A673 (cell line): ENCODE measurements at regions not wholly inside any gene's neighbourhood (a gene's known extent, or its start where the extent isn't known, plus 50 kb on each side); places are given as distances from the start of the nearest gene placed in this dataset.
"Not testable (repeated sequence)": the region's sequence is repeated elsewhere in the genome, so short reads cannot be mapped to it uniquely, and the experiment has no call there.

ENCODE experiments used
- BruUV-seq: library from RNA; stranded (reverse); fragments of 400-500 nt; replicated peaks from 2 replicates; lab custom pipeline; 2021; lab: Mats Ljungman, UMichigan
- CTCF ChIA-PET: fragments of 300-600 bp; sonication (Branson Sonifier 250); formaldehyde crosslinking; loops from one replicate; lab custom pipeline; 2022; ENCODE audit warnings: antibody characterized with exemption; lab: Charles Lee
- POLR2A ChIA-PET: fragments of 300-600 bp; sonication (Branson Sonifier 250); formaldehyde crosslinking; loops from one replicate; lab custom pipeline; 2022; ENCODE audit warnings: antibody characterized with exemption; ENCODE audit not compliant: low non-redundant PET; lab: Charles Lee
- DNase-seq: peaks from one replicate; pipeline ENCODE4 v3.0.0-alpha.2; 2015; ENCODE audit warnings: low spot score
- H3K27ac ChIP-seq: fragments of 200-600 bp; sonication (generic); 2 replicates; pipeline ENCODE4 v1.5.1; 2016; ENCODE audit warnings: mixed run types, low read depth, mild to moderate bottlenecking, mixed read lengths, antibody characterized with exemption, low read length; ENCODE audit not compliant: poor library complexity, severe bottlenecking
- H3K27me3 ChIP-seq: fragments of 200-600 bp; sonication (generic); replicated peaks from 2 replicates; pipeline ENCODE4 v1.6.1; 2017; ENCODE audit warnings: mixed run types, low read depth, mild to moderate bottlenecking, mixed read lengths, antibody characterized with exemption, low read length; ENCODE audit not compliant: insufficient read depth, poor library complexity
- H3K36me3 ChIP-seq: fragments of 200-600 bp; sonication (generic); 2 replicates; pipeline ENCODE4 v1.6.1; 2016; ENCODE audit warnings: mixed run types, mild to moderate bottlenecking, mixed read lengths, antibody characterized with exemption, low read length; ENCODE audit not compliant: insufficient read depth, poor library complexity, severe bottlenecking
- H3K4me1 ChIP-seq: fragments of 200-600 bp; sonication (generic); 2 replicates; pipeline ENCODE4 v1.6.1; 2017; ENCODE audit warnings: mixed run types, mild to moderate bottlenecking, mixed read lengths, antibody characterized with exemption, low read length; ENCODE audit not compliant: insufficient read depth, poor library complexity, severe bottlenecking
- H3K4me3 ChIP-seq: fragments of 200-600 bp; sonication (generic); 2 replicates; pipeline ENCODE4 v1.5.1; 2016; ENCODE audit warnings: low read depth, mixed run types, mild to moderate bottlenecking, mixed read lengths, low read length; ENCODE audit not compliant: poor library complexity, severe bottlenecking
- H3K9me3 ChIP-seq: fragments of 200-600 bp; sonication (generic); 2 replicates; pipeline ENCODE4 v1.6.1; 2016; ENCODE audit warnings: mixed run types, low read depth, mild to moderate bottlenecking, mixed read lengths, antibody characterized with exemption, low read length; ENCODE audit not compliant: poor library complexity, severe bottlenecking
- CTCF ChIP-seq: fragments of 300-800, 200-600 bp; sonication (generic); conservative IDR thresholded peaks from 2 replicates; pipeline ENCODE4 v1.5.1; 2017; ENCODE audit warnings: low read depth, mild to moderate bottlenecking, antibody characterized with exemption, low read length, moderate library complexity, mixed read lengths
- EZH2 ChIP-seq: fragments of 200-600 bp; sonication (generic); IDR thresholded peaks from 2 replicates; pipeline ENCODE4 v1.6.1; 2017; ENCODE audit warnings: borderline replicate concordance, low read depth, mild to moderate bottlenecking, mixed read lengths, antibody characterized with exemption, low read length; ENCODE audit not compliant: poor library complexity, severe bottlenecking
- intact Hi-C: fragments of 100-400 bp; cut with micrococcal nuclease; formaldehyde crosslinking; loops from one replicate; pipeline ENCODE4 v1.10.0; 2022; ENCODE audit not compliant: unreplicated experiment

GRCh38 chr1:173257805-173258204 lies 50.7 kb upstream of the TNFSF4 start:
- intact Hi-C loops: loop anchor here (10.0 kb wide), 1 partner anchor 147 kb away; no protein-coding TSS in a partner anchor
- Histone ChIP-seq H3K36me3 (no peaks in the 10 kb centered on the region), H3K9me3 (no peaks in the 10 kb centered on the region), H3K27me3 (no peaks in the 10 kb centered on the region), H3K4me3 (no peak overlapping the region), H3K4me1 (no peaks in the 10 kb centered on the region), H3K27ac (no peak overlapping the region)
- no peak for DNase-seq
- BruUV-seq: no TSS peak
- POLR2A ChIA-PET: no interaction called here
- CTCF ChIA-PET: no interaction called here
- TF ChIP-seq EZH2 (no peak), CTCF (no peak)

GRCh38 chr1:173258479-173259264 lies 51.5 kb upstream of the TNFSF4 start:
- no peak overlapping the region for H3K27ac ChIP-seq
- no peak overlapping the region for H3K4me3 ChIP-seq
- no peak for DNase-seq
- no peaks in the 10 kb centered on the region for H3K36me3 ChIP-seq
- intact Hi-C loops: loop anchor here (10.0 kb wide), 1 partner anchor 146 kb away; no protein-coding TSS in a partner anchor
- no peaks in the 10 kb centered on the region for H3K4me1 ChIP-seq
- BruUV-seq: no TSS peak
- no peaks in the 10 kb centered on the region for H3K27me3 ChIP-seq
- POLR2A ChIA-PET: no interaction called here
- no peak for TF ChIP-seq EZH2
- CTCF ChIA-PET: no interaction called here
- H3K9me3 ChIP-seq: no peaks in the 10 kb centered on the region

GRCh38 chr1:173260329-173260728 lies 53.2 kb upstream of the TNFSF4 start:
- H3K27me3 ChIP-seq, CTCF ChIA-PET, H3K4me1 ChIP-seq, DNase-seq, BruUV-seq, intact Hi-C loops, H3K9me3 ChIP-seq, H3K4me3 ChIP-seq, POLR2A ChIA-PET, H3K27ac ChIP-seq, H3K36me3 ChIP-seq: not testable (repeated sequence)

- CTCF ChIA-PET: no interaction called here
- TF ChIP-seq CTCF (no peak), EZH2 (no peak)
- no peak for DNase-seq
- POLR2A ChIA-PET: no interaction called here
- Histone ChIP-seq H3K27ac (no peak overlapping the region), H3K4me1 (no peaks in the 10 kb centered on the region), H3K27me3 (no peaks in the 10 kb centered on the region), H3K36me3 (no peaks in the 10 kb centered on the region), H3K4me3 (no peak overlapping the region), H3K9me3 (no peaks in the 10 kb centered on the region)
- intact Hi-C loops: no loop called here
- BruUV-seq: no TSS peak
Measured at GRCh38 chr1:173266841-173267240, 59.7 kb upstream of the TNFSF4 start.
